Umbilical cord (tissue), 1 donor: ENCODE measurements at regions not wholly inside any gene's neighbourhood (a gene's known extent, or its start where the extent isn't known, plus 50 kb on each side); places are given as distances from the start of the nearest gene placed in this dataset.

Source experiments
- DNase-seq: peaks from one replicate; pipeline ENCODE4 v3.0.0-alpha.2; 2015; ENCODE audit warnings: low spot score

- DNase-seq, result no peak
Measured at GRCh38 chr12:43098766-43099550, 453.0 kb downstream of the ADAMTS20 start.

GRCh38 chr12:43098071-43098470 lies 453.9 kb downstream of the ADAMTS20 start:
- DNase-seq, result no peak

GRCh38 chr12:43097471-43097870 lies 454.5 kb downstream of the ADAMTS20 start:
- DNase-seq, result no peak

GRCh38 chr12:43095669-43096280 lies 456.2 kb downstream of the ADAMTS20 start:
- no peak for DNase-seq

- no peak for DNase-seq
Measured at GRCh38 chr12:43094886-43095575, 457.0 kb downstream of the ADAMTS20 start.

- no peak for DNase-seq
Measured at GRCh38 chr12:43090981-43091380, 461.0 kb downstream of the ADAMTS20 start.

GRCh38 chr12:43087195-43088091 lies 464.6 kb downstream of the ADAMTS20 start:
- no peak for DNase-seq

GRCh38 chr12:43079476-43079875 lies 472.5 kb downstream of the ADAMTS20 start:
- no peak for DNase-seq

- DNase-seq, result no peak
Measured at GRCh38 chr12:43078976-43079375, 473.0 kb downstream of the ADAMTS20 start.

- no peak for DNase-seq
Measured at GRCh38 chr12:43072431-43072830, 479.6 kb downstream of the ADAMTS20 start.

GRCh38 chr12:43069768-43070221 lies 480.2 kb upstream of the PRICKLE1 start:
- DNase-seq, result no peak

GRCh38 chr12:43066471-43066870 lies 476.9 kb upstream of the PRICKLE1 start:
- no peak for DNase-seq

- no peak for DNase-seq
Measured at GRCh38 chr12:43063650-43064049, 474.1 kb upstream of the PRICKLE1 start.

GRCh38 chr12:43062201-43062895 lies 472.8 kb upstream of the PRICKLE1 start:
- no peak for DNase-seq

- no peak for DNase-seq
Measured at GRCh38 chr12:43060742-43061141, 471.2 kb upstream of the PRICKLE1 start.

- DNase-seq, result no peak
Measured at GRCh38 chr12:43058616-43059015, 469.1 kb upstream of the PRICKLE1 start.

GRCh38 chr12:43057566-43057965 lies 468.0 kb upstream of the PRICKLE1 start:
- DNase-seq, result no peak

GRCh38 chr12:43054085-43054484 lies 464.5 kb upstream of the PRICKLE1 start:
- no peak for DNase-seq

GRCh38 chr12:43052441-43052840 lies 462.9 kb upstream of the PRICKLE1 start:
- DNase-seq, result no peak

GRCh38 chr12:43044241-43044640 lies 454.7 kb upstream of the PRICKLE1 start:
- DNase-seq, result no peak

- DNase-seq, result no peak
Measured at GRCh38 chr12:43038991-43039390, 449.4 kb upstream of the PRICKLE1 start.
